Right forelimb (tissue), 1 donor: ENCODE measurements at regions not wholly inside any gene's neighbourhood (a gene's known extent, or its start where the extent isn't known, plus 50 kb on each side); places are given as distances from the start of the nearest gene placed in this dataset.
"Not testable (repeated sequence)": the region's sequence is repeated elsewhere in the genome, so short reads cannot be mapped to it uniquely, and the experiment has no call there.

ENCODE experiments used
- DNase-seq: peaks from one replicate; pipeline ENCODE4 v3.0.0-alpha.2; 2018

- DNase-seq, result no peak
Measured at GRCh38 chr16:66088681-66089080, 277.8 kb upstream of the CDH5 start.

GRCh38 chr16:66087308-66087707 lies 279.2 kb upstream of the CDH5 start:
- no peak for DNase-seq

- DNase-seq, result no peak
Measured at GRCh38 chr16:66085651-66086050, 280.8 kb upstream of the CDH5 start.

- not testable (repeated sequence) for DNase-seq
Measured at GRCh38 chr16:66084731-66085130, 281.8 kb upstream of the CDH5 start.

GRCh38 chr16:66084306-66084705 lies 282.2 kb upstream of the CDH5 start:
- no peak for DNase-seq

GRCh38 chr16:66083171-66083570 lies 283.3 kb upstream of the CDH5 start:
- DNase-seq, result no peak

GRCh38 chr16:66082424-66082823 lies 284.1 kb upstream of the CDH5 start:
- no peak for DNase-seq

GRCh38 chr16:66081775-66082366 lies 284.6 kb upstream of the CDH5 start:
- DNase-seq, result no peak

GRCh38 chr16:66079671-66080334 lies 286.7 kb upstream of the CDH5 start:
- no peak for DNase-seq

GRCh38 chr16:66070140-66070917 lies 296.2 kb upstream of the CDH5 start:
- DNase-seq, result peak; percentile 72

- DNase-seq, result no peak
Measured at GRCh38 chr16:66069587-66069986, 296.9 kb upstream of the CDH5 start.

GRCh38 chr16:66066404-66066803 lies 300.1 kb upstream of the CDH5 start:
- no peak for DNase-seq

GRCh38 chr16:66065925-66066324 lies 300.6 kb upstream of the CDH5 start:
- DNase-seq, result no peak

- DNase-seq, result no peak
Measured at GRCh38 chr16:66064801-66065530, 301.5 kb upstream of the CDH5 start.

GRCh38 chr16:66058832-66059231 lies 307.7 kb upstream of the CDH5 start:
- DNase-seq, result no peak

GRCh38 chr16:66058172-66058691 lies 308.3 kb upstream of the CDH5 start:
- peak; percentile 59 for DNase-seq

- no peak for DNase-seq
Measured at GRCh38 chr16:66057057-66057456, 309.4 kb upstream of the CDH5 start.

- no peak for DNase-seq
Measured at GRCh38 chr16:66054095-66054494, 312.4 kb upstream of the CDH5 start.

GRCh38 chr16:66052745-66053144 lies 313.7 kb upstream of the CDH5 start:
- no peak for DNase-seq

- DNase-seq, result no peak
Measured at GRCh38 chr16:66050991-66051390, 315.5 kb upstream of the CDH5 start.

GRCh38 chr16:66049865-66050264 lies 316.6 kb upstream of the CDH5 start:
- DNase-seq, result no peak

- no peak for DNase-seq
Measured at GRCh38 chr16:66045626-66046025, 320.9 kb upstream of the CDH5 start.

- DNase-seq, result no peak
Measured at GRCh38 chr16:66044556-66044955, 321.9 kb upstream of the CDH5 start.
